Keratinocyte (primary cell): ENCODE measurements at regions not wholly inside any gene's neighbourhood (a gene's known extent, or its start where the extent isn't known, plus 50 kb on each side); places are given as distances from the start of the nearest gene placed in this dataset.

ENCODE experiments used
- DNase-seq: peaks from one replicate; pipeline ENCODE4 v3.0.0-alpha.2; 2011; ENCODE audit warnings: low read depth, missing footprints, low spot score
- FAIRE-seq: peaks from 2 replicates; lab custom pipeline; 2011; peaks lifted over from hg19 to GRCh38; lab: Jason Lieb, UNC
- H2AFZ ChIP-seq: 2 replicates; pipeline ENCODE4 v1.6.0; 2012; ENCODE audit warnings: low read length, control low read depth, inconsistent platforms; ENCODE audit not compliant: control insufficient read depth
- H3K27ac ChIP-seq: 2 replicates; pipeline ENCODE4 v1.5.1; 2011; ENCODE audit warnings: low read length; ENCODE audit not compliant: control insufficient read depth, insufficient read depth
- H3K27me3 ChIP-seq: 3 replicates; pipeline ENCODE4 v1.6.0; 2011; ENCODE audit warnings: low read length; ENCODE audit not compliant: control insufficient read depth, insufficient read depth; ENCODE audit errors: extremely low read depth
- H3K36me3 ChIP-seq, 2 experiments: 2 replicates in 1 of 2; 3 replicates in 1 of 2; pipeline ENCODE4 v1.5.1; 2011; ENCODE audit warnings: low read length in 2 of 2, mild to moderate bottlenecking in 1 of 2; ENCODE audit not compliant: control insufficient read depth in 2 of 2, insufficient read depth in 2 of 2; ENCODE audit errors: extremely low read depth in 1 of 2
- H3K4me1 ChIP-seq: 3 replicates; pipeline ENCODE4 v1.5.1; 2011; ENCODE audit warnings: low read length; ENCODE audit not compliant: control insufficient read depth, insufficient read depth; ENCODE audit errors: extremely low read depth
- H3K4me2 ChIP-seq: 3 replicates; pipeline ENCODE4 v1.6.0; 2011; ENCODE audit warnings: low read depth, low read length; ENCODE audit not compliant: control insufficient read depth, insufficient read depth; ENCODE audit errors: extremely low read depth
- H3K4me3 ChIP-seq, 3 experiments: fragments of 200-600 bp in 1 of 3; sonication (generic) in 1 of 3; 2 replicates in 2 of 3; 3 replicates in 1 of 3; pipeline ENCODE4 v1.5.1; 2011 to 2016; ENCODE audit warnings: low read length in 3 of 3, mild to moderate bottlenecking in 3 of 3, control low read depth in 2 of 3, inconsistent platforms in 1 of 3, low read depth in 1 of 3, mixed read lengths in 1 of 3, mixed run types in 1 of 3, moderate library complexity in 1 of 3; ENCODE audit not compliant: control insufficient read depth in 2 of 3, insufficient read depth in 2 of 3; ENCODE audit errors: extremely low read depth in 1 of 3
- H3K79me2 ChIP-seq: 2 replicates; pipeline ENCODE4 v1.6.0; 2012; ENCODE audit warnings: low read length; ENCODE audit not compliant: control insufficient read depth, insufficient read depth
- H3K9ac ChIP-seq: 3 replicates; pipeline ENCODE4 v1.6.0; 2011; ENCODE audit warnings: low read length; ENCODE audit not compliant: control insufficient read depth, insufficient read depth; ENCODE audit errors: extremely low read depth
- H3K9me1 ChIP-seq: 3 replicates; pipeline ENCODE4 v1.6.0; 2011; ENCODE audit warnings: low read length; ENCODE audit not compliant: control insufficient read depth, insufficient read depth; ENCODE audit errors: extremely low read depth
- H3K9me3 ChIP-seq: 2 replicates; pipeline ENCODE4 v1.5.1; 2012; ENCODE audit warnings: low read depth, low read length; ENCODE audit not compliant: control insufficient read depth
- H4K20me1 ChIP-seq: 3 replicates; pipeline ENCODE4 v1.6.0; 2011; ENCODE audit warnings: low read length; ENCODE audit not compliant: control insufficient read depth, insufficient read depth; ENCODE audit errors: extremely low read depth
- CTCF ChIP-seq, 3 experiments: IDR thresholded peaks in 1 of 3; conservative IDR thresholded peaks in 1 of 3; optimal IDR thresholded peaks in 1 of 3; 2 replicates in 2 of 3; 3 replicates in 1 of 3; pipeline versions ENCODE3 to v1.5.1; 2011; ENCODE audit warnings: low read length in 3 of 3, mild to moderate bottlenecking in 3 of 3, moderate library complexity in 2 of 3, control low read depth in 1 of 3, inconsistent platforms in 1 of 3; ENCODE audit not compliant: insufficient read depth in 2 of 3; ENCODE audit errors: extremely low read depth in 1 of 3
- EZH2 ChIP-seq: IDR thresholded peaks from one replicate; pipeline ENCODE4 v1.6.1; 2012; ENCODE audit warnings: inconsistent platforms, mild to moderate bottlenecking, low read length, moderate library complexity
- dilution Hi-C: fragments of 300-500 bp; cut with MboI; formaldehyde crosslinking; loops from one replicate; pipeline ENCODE4 v1.7.0; 2020; ENCODE audit warnings: low sequenced_read_pairs; ENCODE audit not compliant: extremely low pct_ligation_motif_present

GRCh38 chr5:123249446-123249845 lies 160.4 kb downstream of the PRDM6 start:
- no peaks in the 10 kb centered on the region for H3K36me3 ChIP-seq
- H3K9me1 ChIP-seq: no peaks in the 10 kb centered on the region
- no peak overlapping the region for H2AFZ ChIP-seq
- H3K9ac ChIP-seq: no peak overlapping the region
- TF ChIP-seq CTCF (optimal IDR thresholded peaks at IDR 0.05 in 1 of 3, IDR thresholded peaks at IDR 0.05 in 1 of 3, conservative IDR thresholded peaks at IDR 0.05 in 1 of 3; ENCODE audit: extremely low read depth in 1 of 3, insufficient read depth in 2 of 3, low read length in 3 of 3): no peak
- no peak for TF ChIP-seq EZH2
- dilution Hi-C loops: no loop called here
- H3K79me2 ChIP-seq: no peaks in the 10 kb centered on the region
- H4K20me1 ChIP-seq: no peaks in the 10 kb centered on the region
- H3K4me3 ChIP-seq: no peak overlapping the region
- H3K27me3 ChIP-seq: no peaks in the 10 kb centered on the region
- FAIRE-seq (no peak), DNase-seq (no peak)
- H3K9me3 ChIP-seq: no peaks in the 10 kb centered on the region
- no peak overlapping the region for H3K4me2 ChIP-seq
- H3K27ac ChIP-seq: no peak overlapping the region
- no peaks in the 10 kb centered on the region for H3K4me1 ChIP-seq

DNA sequence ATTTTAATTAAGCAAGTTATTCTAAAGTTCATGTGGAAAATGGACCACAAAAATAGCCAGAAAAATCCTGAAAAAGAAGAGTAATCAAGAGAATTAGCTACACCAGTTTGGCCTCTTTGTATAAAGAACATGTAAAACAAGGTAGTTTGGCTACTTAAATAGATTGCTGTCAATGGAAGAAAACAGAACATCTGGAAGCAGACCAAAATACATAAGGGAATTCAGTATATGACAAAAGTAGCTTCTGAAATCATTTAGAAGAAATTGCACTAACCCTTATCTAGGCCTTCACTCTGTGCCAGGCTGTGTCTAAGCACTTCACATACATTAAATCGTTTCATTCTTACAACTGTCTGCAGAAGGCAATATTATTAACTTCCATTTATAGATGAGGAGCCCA lies 156.6 kb downstream of the PRDM6 start:
- no peak for FAIRE-seq

More for the DNA sequence above, 156.6 kb downstream of the PRDM6 start:
- no peaks in the 10 kb centered on the region for H4K20me1 ChIP-seq
- H3K9me3 ChIP-seq: no peaks in the 10 kb centered on the region
- H2AFZ ChIP-seq: no peak overlapping the region
- no peak overlapping the region for H3K4me3 ChIP-seq
- no peaks in the 10 kb centered on the region for H3K27me3 ChIP-seq
- dilution Hi-C loops: no loop called here
- no peak for TF ChIP-seq CTCF (optimal IDR thresholded peaks at IDR 0.05 in 1 of 3, IDR thresholded peaks at IDR 0.05 in 1 of 3, conservative IDR thresholded peaks at IDR 0.05 in 1 of 3; ENCODE audit: extremely low read depth in 1 of 3, insufficient read depth in 2 of 3, low read length in 3 of 3)
- no peak for TF ChIP-seq EZH2
- H3K9ac ChIP-seq: no peak overlapping the region
- H3K27ac ChIP-seq: no peak overlapping the region
- no peak for DNase-seq
- H3K4me2 ChIP-seq: no peak overlapping the region
- no peaks in the 10 kb centered on the region for H3K9me1 ChIP-seq
- no peaks in the 10 kb centered on the region for H3K79me2 ChIP-seq
- H3K36me3 ChIP-seq: no peaks in the 10 kb centered on the region
- H3K4me1 ChIP-seq: no peaks in the 10 kb centered on the region
